ENCODE measurements at regions not wholly inside any gene's neighbourhood (a gene's known extent, or its start where the extent isn't known, plus 50 kb on each side); places are given as distances from the start of the nearest gene placed in this dataset.

- no peak for DNase-seq (ENCODE audit: low spot score)
- no peak for TF ChIP-seq CTCF (IDR thresholded peaks at IDR 0.05; ENCODE audit: extremely low read depth, missing control alignments)
Observed at GRCh38 chr6:80618953-80619352, 512.5 kb downstream of the BCKDHB start.

- no peak for TF ChIP-seq CTCF (IDR thresholded peaks at IDR 0.05; ENCODE audit: extremely low read depth, missing control alignments)
- DNase-seq (ENCODE audit: low spot score), result no peak
Observed at GRCh38 chr6:80610846-80611245, 504.4 kb downstream of the BCKDHB start.

GRCh38 chr6:80608881-80609280 is 502.4 kb downstream of the BCKDHB start:
- no peak for DNase-seq (ENCODE audit: low spot score)
- no peak for TF ChIP-seq CTCF (IDR thresholded peaks at IDR 0.05; ENCODE audit: extremely low read depth, missing control alignments)

- TF ChIP-seq CTCF (IDR thresholded peaks at IDR 0.05; ENCODE audit: extremely low read depth, missing control alignments), result no peak
- no peak for DNase-seq (ENCODE audit: low spot score)
Observed at GRCh38 chr6:80607811-80608391, 501.4 kb downstream of the BCKDHB start.

GRCh38 chr6:80605165-80605989 is 498.9 kb downstream of the BCKDHB start:
- no peak for DNase-seq (ENCODE audit: low spot score)
- no peak for TF ChIP-seq CTCF (IDR thresholded peaks at IDR 0.05; ENCODE audit: extremely low read depth, missing control alignments)

GRCh38 chr6:80603679-80604078 is 497.2 kb downstream of the BCKDHB start:
- DNase-seq (ENCODE audit: low spot score), result no peak
- TF ChIP-seq CTCF (IDR thresholded peaks at IDR 0.05; ENCODE audit: extremely low read depth, missing control alignments), result no peak

- TF ChIP-seq CTCF (IDR thresholded peaks at IDR 0.05; ENCODE audit: extremely low read depth, missing control alignments), result no peak
- no peak for DNase-seq (ENCODE audit: low spot score)
Observed at GRCh38 chr6:80594461-80594860, 488.0 kb downstream of the BCKDHB start.

Measured in GM20000 (cell line).